ENCODE measurements at regions not wholly inside any gene's neighbourhood (a gene's known extent, or its start where the extent isn't known, plus 50 kb on each side); places are given as distances from the start of the nearest gene placed in this dataset.

GRCh38 chr6:2510316-2510715, 240.4 kb downstream of the MYLK4 start:
- no peak for DNase-seq
- no peaks in the 10 kb centered on the region for H3K27me3 ChIP-seq (ENCODE audit: insufficient read depth, low read depth)
- ChIA-PET POLR2A (ENCODE audit: unreplicated experiment) (no interaction called here), CTCF (no interaction called here)
- BruUV-seq (replicated peaks), result no TSS peak
- no peaks in the 10 kb centered on the region for H3K4me1 ChIP-seq (replicated peaks; ENCODE audit: insufficient read depth)
- no peaks in the 10 kb centered on the region for H3K9me2 ChIP-seq (ENCODE audit: insufficient read depth)
- no peaks in the 10 kb centered on the region for H3K79me2 ChIP-seq (ENCODE audit: low read depth)
- no peaks in the 10 kb centered on the region for H4K20me1 ChIP-seq (ENCODE audit: insufficient read depth)
- TF ChIP-seq CTCF (conservative IDR thresholded peaks at IDR 0.05) (no peak), EZH2 (IDR thresholded peaks at IDR 0.05; ENCODE audit: low read depth) (no peak)
- no peaks in the 10 kb centered on the region for H3K36me3 ChIP-seq (ENCODE audit: low read depth)
- H3K4me2 ChIP-seq, result no peak overlapping the region
- H2AFZ ChIP-seq, result no peak overlapping the region
- no peaks in the 10 kb centered on the region for H3F3A ChIP-seq (ENCODE audit: insufficient read depth, low read depth)
- intact Hi-C loops (cut with micrococcal nuclease; ENCODE audit: unreplicated experiment), result no loop called here
- no peak overlapping the region for H3K4me3 ChIP-seq
- no peaks in the 10 kb centered on the region for H3K9me3 ChIP-seq (ENCODE audit: insufficient read depth, low read depth)
- no peak overlapping the region for H3K27ac ChIP-seq

GRCh38 chr6:2509711-2510110, 241.0 kb downstream of the MYLK4 start:
- H4K20me1 ChIP-seq (ENCODE audit: insufficient read depth), result no peaks in the 10 kb centered on the region
- no peak overlapping the region for H3K4me2 ChIP-seq
- POLR2A ChIA-PET (ENCODE audit: unreplicated experiment), result interaction anchor here (0.6 kb wide), 1 partner anchor 9 kb away, joined by 7 read pairs; no protein-coding TSS in a partner anchor
- no peak overlapping the region for H2AFZ ChIP-seq
- H3K4me3 ChIP-seq, result no peak overlapping the region
- H3F3A ChIP-seq (ENCODE audit: insufficient read depth, low read depth), result no peaks in the 10 kb centered on the region
- no peaks in the 10 kb centered on the region for H3K79me2 ChIP-seq (ENCODE audit: low read depth)
- H3K27ac ChIP-seq, result no peak overlapping the region
- CTCF ChIA-PET, result no interaction called here
- intact Hi-C loops (cut with micrococcal nuclease; ENCODE audit: unreplicated experiment), result no loop called here
- H3K9me3 ChIP-seq (ENCODE audit: insufficient read depth, low read depth), result no peaks in the 10 kb centered on the region
- H3K4me1 ChIP-seq (replicated peaks; ENCODE audit: insufficient read depth), result no peaks in the 10 kb centered on the region
- no peaks in the 10 kb centered on the region for H3K27me3 ChIP-seq (ENCODE audit: insufficient read depth, low read depth)
- TF ChIP-seq CTCF (conservative IDR thresholded peaks at IDR 0.05) (no peak), EZH2 (IDR thresholded peaks at IDR 0.05; ENCODE audit: low read depth) (no peak)
- DNase-seq, result no peak
- no peaks in the 10 kb centered on the region for H3K9me2 ChIP-seq (ENCODE audit: insufficient read depth)
- no peaks in the 10 kb centered on the region for H3K36me3 ChIP-seq (ENCODE audit: low read depth)
- BruUV-seq (replicated peaks), result no TSS peak

- Histone ChIP-seq H3K36me3 (ENCODE audit: low read depth) (no peaks in the 10 kb centered on the region), H3K9me2 (ENCODE audit: insufficient read depth) (no peaks in the 10 kb centered on the region), H4K20me1 (ENCODE audit: insufficient read depth) (no peaks in the 10 kb centered on the region), H3K4me3 (no peak overlapping the region), H3K4me2 (no peak overlapping the region), H3K27me3 (ENCODE audit: insufficient read depth, low read depth) (no peaks in the 10 kb centered on the region), H3K27ac (no peak overlapping the region), H2AFZ (no peak overlapping the region), H3F3A (ENCODE audit: insufficient read depth, low read depth) (peaks cover 8% of the 10 kb centered on the region), H3K9me3 (ENCODE audit: insufficient read depth, low read depth) (no peaks in the 10 kb centered on the region), H3K4me1 (replicated peaks; ENCODE audit: insufficient read depth) (peaks cover 8% of the 10 kb centered on the region), H3K79me2 (ENCODE audit: low read depth) (no peaks in the 10 kb centered on the region)
- no peak for DNase-seq
- ChIA-PET POLR2A (ENCODE audit: unreplicated experiment) (no interaction called here), CTCF (no interaction called here)
- intact Hi-C loops (cut with micrococcal nuclease; ENCODE audit: unreplicated experiment), result no loop called here
- BruUV-seq (replicated peaks), result no TSS peak
- TF ChIP-seq CTCF (conservative IDR thresholded peaks at IDR 0.05), result no peak
- no peak for TF ChIP-seq EZH2 (IDR thresholded peaks at IDR 0.05; ENCODE audit: low read depth)
Observed at GRCh38 chr6:2508071-2508470, 242.7 kb downstream of the MYLK4 start.
